K562 (cell line): ENCODE measurements at regions not wholly inside any gene's neighbourhood (a gene's known extent, or its start where the extent isn't known, plus 50 kb on each side); places are given as distances from the start of the nearest gene placed in this dataset.

Experiments
- ATAC-seq: fragments of 200-7000 bp; cut with Tn5 transposase; 3 replicates; pipeline ENCODE4 v1.9.1; 2020; ENCODE audit warnings: moderate library complexity
- BruUV-seq: library from RNA; stranded (reverse); fragments of 400-500 nt; replicated peaks from 2 replicates; lab custom pipeline; 2021; lab: Mats Ljungman, UMichigan
- CTCF ChIA-PET: fragments of 300-600 bp; formaldehyde crosslinking; extraction: SDS; loops from one replicate; lab custom pipeline; 2021; ENCODE audit warnings: low intra/inter-chr PET ratio; lab: Yijun Ruan, JAX
- POLR2A ChIA-PET: fragments of 300-600, 350-650 bp; sonication (Branson Sonifier 250); formaldehyde crosslinking; extraction: SDS; loops from one replicate; lab custom pipeline; 2021; ENCODE audit warnings: antibody characterized with exemption, inconsistent platforms; lab: Yijun Ruan, JAX
- DNase-seq, 4 experiments: peaks; one replicate each; pipeline versions ENCODE4 v3.0.0 to v3.0.0-alpha.2; 2011 to 2018; ENCODE audit warnings: low spot score in 3 of 4, mixed read lengths in 3 of 4; ENCODE audit errors: extremely low read depth in 1 of 4
- FAIRE-seq: peaks from 2 replicates; lab custom pipeline; 2011; peaks lifted over from hg19 to GRCh38; lab: Jason Lieb, UNC
- H2AFZ ChIP-seq: 2 replicates; pipeline ENCODE4 v1.6.0; 2011; ENCODE audit warnings: low read depth, low read length, control low read depth, inconsistent platforms
- H3K27ac ChIP-seq: fragments of 200-600 bp; 3 replicates; pipeline ENCODE4 v1.8.0; 2011; ENCODE audit warnings: low read depth, mild to moderate bottlenecking, control low read depth, inconsistent platforms, low read length, moderate library complexity, mixed read lengths; ENCODE audit errors: extremely low read depth
- H3K27me3 ChIP-seq, 2 experiments: fragments of 300-600 bp in 1 of 2; 2 replicates in 1 of 2; 3 replicates in 1 of 2; pipeline versions ENCODE4 v1.6.0 to v1.8.0; 2011; ENCODE audit warnings: inconsistent platforms in 2 of 2, low read length in 2 of 2, mild to moderate bottlenecking in 1 of 2, mixed read lengths in 1 of 2, moderate library complexity in 1 of 2; ENCODE audit not compliant: control insufficient read depth in 2 of 2, insufficient read depth in 2 of 2
- H3K36me3 ChIP-seq: fragments of 300-600 bp; 3 replicates; pipeline ENCODE4 v1.8.0; 2011; ENCODE audit warnings: mild to moderate bottlenecking, low read length, inconsistent platforms; ENCODE audit not compliant: control insufficient read depth, insufficient read depth
- H3K4me1 ChIP-seq, 2 experiments: fragments of 200-600 bp in 1 of 2; replicated peaks in 1 of 2; 2 replicates in 1 of 2; 3 replicates in 1 of 2; pipeline versions ENCODE4 v1.5.1 to v1.8.0; 2011; ENCODE audit warnings: inconsistent platforms in 2 of 2, low read length in 2 of 2, mild to moderate bottlenecking in 1 of 2, mixed read lengths in 1 of 2, moderate library complexity in 1 of 2; ENCODE audit not compliant: control insufficient read depth in 2 of 2, insufficient read depth in 2 of 2
- H3K4me2 ChIP-seq: 2 replicates; pipeline ENCODE4 v1.6.1; 2011; ENCODE audit warnings: low read length, control low read depth, inconsistent platforms, mixed read lengths; ENCODE audit not compliant: insufficient read depth
- H3K4me3 ChIP-seq: fragments of 200-600 bp; sonication (generic), shearing (Covaris generic); 2 replicates; pipeline ENCODE4 v1.5.1; 2016; ENCODE audit warnings: control low read depth, inconsistent platforms
- H3K79me2 ChIP-seq: fragments of 200-600 bp; 3 replicates; pipeline ENCODE4 v1.8.0; 2011; ENCODE audit warnings: low read length, inconsistent platforms; ENCODE audit not compliant: control insufficient read depth, insufficient read depth
- H3K9ac ChIP-seq, 2 experiments: 2 replicates each; pipeline versions ENCODE4 v1.6.0 to v1.6.1; 2011; ENCODE audit warnings: low read depth in 2 of 2, low read length in 2 of 2, control low read depth in 1 of 2, inconsistent platforms in 1 of 2, mild to moderate bottlenecking in 1 of 2, mixed read lengths in 1 of 2; ENCODE audit not compliant: insufficient read depth in 1 of 2
- H3K9me1 ChIP-seq: one replicate; pipeline ENCODE4 v1.6.0; 2011; ENCODE audit warnings: inconsistent platforms, mild to moderate bottlenecking, low read length, moderate library complexity; ENCODE audit not compliant: control insufficient read depth, insufficient read depth
- H3K9me3 ChIP-seq: replicated peaks from 2 replicates; pipeline ENCODE4 v1.5.1; 2011; ENCODE audit warnings: low read depth, low read length, inconsistent platforms; ENCODE audit not compliant: control insufficient read depth, insufficient read depth
- H4K20me1 ChIP-seq: replicated peaks from 2 replicates; pipeline ENCODE4 v1.6.1; 2011; ENCODE audit warnings: low read length, inconsistent platforms, mixed read lengths; ENCODE audit not compliant: control insufficient read depth, insufficient read depth
- ATF7 ChIP-seq: fragments of 450-650 bp; IDR thresholded peaks from 2 replicates; pipeline ENCODE4 v1.7.1; 2014; ENCODE audit warnings: mild to moderate bottlenecking, moderate library complexity
- FOXP1 ChIP-seq: sonication (generic); formaldehyde crosslinking; IDR thresholded peaks from 2 replicates; pipeline ENCODE4 v1.8.0; 2022; ENCODE audit warnings: mild to moderate bottlenecking, missing genetic modification reagents
- HEY1 ChIP-seq: fragments of 250-450 bp; sonication (Bioruptor Pico); IDR thresholded peaks from 2 replicates; pipeline ENCODE4 v1.5.0; 2020; ENCODE audit warnings: mild to moderate bottlenecking, moderate library complexity, borderline replicate concordance
- RBM17 ChIP-seq: fragments of 200-400 bp; formaldehyde crosslinking; IDR thresholded peaks from 2 replicates; pipeline ENCODE4 v1.6.1; 2017; ENCODE audit warnings: low read depth, mild to moderate bottlenecking, low read length, borderline replicate concordance
- RERE ChIP-seq: sonication (generic); formaldehyde crosslinking; IDR thresholded peaks from 2 replicates; pipeline ENCODE4 v1.8.0; 2023; ENCODE audit warnings: missing genetic modification reagents, mild to moderate bottlenecking, borderline replicate concordance
- SMAD3 ChIP-seq: fragments of 450-650 bp; formaldehyde crosslinking; conservative IDR thresholded peaks from 2 replicates; pipeline ENCODE4 v1.4.0; 2020; ENCODE audit warnings: mild to moderate bottlenecking
- SREBF1 ChIP-seq: fragments of 150-350 bp; IDR thresholded peaks from 2 replicates; pipeline ENCODE4 v1.6.1; 2014; ENCODE audit warnings: antibody characterized with exemption, low read depth, low read length, borderline replicate concordance
- U2AF1 ChIP-seq: fragments of 200-400 bp; formaldehyde crosslinking; optimal IDR thresholded peaks from 2 replicates; pipeline ENCODE3; 2017; ENCODE audit warnings: mild to moderate bottlenecking, low read depth, low read length, moderate library complexity
- XRCC5 ChIP-seq: fragments of 200-400 bp; formaldehyde crosslinking; IDR thresholded peaks from 2 replicates; pipeline ENCODE4 v1.6.1; 2017; ENCODE audit warnings: low read depth, mild to moderate bottlenecking, low read length
- ZFP36 ChIP-seq: fragments of 150-350 bp; IDR thresholded peaks from 2 replicates; pipeline ENCODE4 v1.6.1; 2018; ENCODE audit warnings: low read length, low read depth; ENCODE audit not compliant: partially characterized antibody
- WGBS: fragments of 100-300 bp; shearing (Covaris generic); methylation state at CpG from one replicate; pipeline ENCODE4 v1.1.6; 2016; ENCODE audit warnings: low coverage, mixed read lengths; ENCODE audit not compliant: insufficient coverage; ENCODE audit errors: missing lambda C conversion rate; 5-methylcytosine and 5-hydroxymethylcytosine counted together
- in situ Hi-C: fragments of 300-500 bp; cut with MboI; formaldehyde crosslinking; loops from 4 replicates; pipeline ENCODE4 v1.15.0; 2018; ENCODE audit warnings: inconsistent platforms, mixed read lengths
- intact Hi-C: fragments of 100-400 bp; cut with micrococcal nuclease; formaldehyde crosslinking; loops from 2 replicates; pipeline ENCODE4 v1.14.2; 2022

- no peak for TF ChIP-seq HEY1
Observed at GRCh38 chr21:16320110-16320509, 590.3 kb downstream of the USP25 start (continued).

DNA sequence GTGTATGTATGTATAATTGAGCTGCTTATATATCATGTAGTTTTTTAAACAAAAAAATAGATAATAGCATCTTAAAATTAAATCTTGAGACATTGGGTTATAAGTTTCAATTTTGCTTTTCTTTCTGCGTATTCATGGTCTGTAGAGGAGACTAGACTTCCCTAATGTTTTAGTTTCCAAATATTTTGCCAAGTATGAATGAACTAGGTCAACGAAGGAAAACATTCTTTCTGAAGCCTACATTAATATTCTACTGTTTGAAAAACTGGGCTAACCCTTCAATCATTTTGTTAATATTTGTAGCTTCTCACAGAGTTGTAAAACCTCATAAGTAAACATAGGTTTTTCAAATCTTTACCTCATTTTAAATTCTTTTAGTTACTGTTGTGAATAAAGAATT lies 592.7 kb downstream of the USP25 start:
- Histone ChIP-seq H3K9me1 (no peaks in the 10 kb centered on the region), H3K9me3 (no peaks in the 10 kb centered on the region)
- no peak for FAIRE-seq
- no peak for TF ChIP-seq SMAD3 (CRISPR knock-in tag)
- no peak for TF ChIP-seq ATF7
- no peak for TF ChIP-seq U2AF1
- TF ChIP-seq RERE (CRISPR knock-in tag), result no peak
- TF ChIP-seq RBM17, result no peak
- no peak for TF ChIP-seq XRCC5
- TF ChIP-seq FOXP1 (CRISPR knock-in tag), result no peak
- no peak for TF ChIP-seq SREBF1
- no peak for TF ChIP-seq ZFP36
- TF ChIP-seq, all 486 proteins: peak for 0
- no peak overlapping the region for H3K27ac ChIP-seq
- no peaks in the 10 kb centered on the region for H3K79me2 ChIP-seq
- H3K4me2 ChIP-seq, result no peak overlapping the region
- 0% methylated on average over 2 of the region's 2 CpGs for WGBS
- no peaks in the 10 kb centered on the region for H4K20me1 ChIP-seq
- BruUV-seq, result no TSS peak
- no peak overlapping the region for H2AFZ ChIP-seq
- H3K4me1 ChIP-seq, result no peaks in the 10 kb centered on the region
- in situ Hi-C loops, result no loop called here
- DNase-seq (no peak), ATAC-seq (no peak)
- intact Hi-C loops, result no loop called here
- H3K9ac ChIP-seq, result no peak overlapping the region
- H3K27me3 ChIP-seq, result no peaks in the 10 kb centered on the region
- H3K36me3 ChIP-seq, result no peaks in the 10 kb centered on the region
- ChIA-PET CTCF (no interaction called here), POLR2A (no interaction called here)
- H3K4me3 ChIP-seq, result no peak overlapping the region
